ENCODE measurements at regions not wholly inside any gene's neighbourhood (a gene's known extent, or its start where the extent isn't known, plus 50 kb on each side); places are given as distances from the start of the nearest gene placed in this dataset.

GRCh38 chr6:150686566-150686965, 86.9 kb downstream of the PLEKHG1 start:
- no peak for DNase-seq (ENCODE audit: low spot score)
- H3K27me3 ChIP-seq: no peaks in the 10 kb centered on the region
- peak overlapping the region; percentile 51 for H3K27ac ChIP-seq
- H3K4me1 ChIP-seq (ENCODE audit: insufficient read depth): peaks cover 6% of the 10 kb centered on the region
- WGBS (ENCODE audit: low lambda C conversion rate, missing lambda C conversion rate): 74% methylated on average over 12 of the region's 12 CpGs
- peaks cover 4% of the 10 kb centered on the region for H3K79me2 ChIP-seq
- H2AFZ ChIP-seq: no peak overlapping the region
- H3K4me3 ChIP-seq: no peak overlapping the region
- H4K20me1 ChIP-seq (ENCODE audit: insufficient read depth, poor library complexity, severe bottlenecking): no peaks in the 10 kb centered on the region
- TF ChIP-seq EZH2phosphoT487 (IDR thresholded peaks at IDR 0.05; ENCODE audit: low read depth, severe bottlenecking, unreplicated experiment) (no peak), CTCF (IDR thresholded peaks at IDR 0.05; ENCODE audit: poor library complexity) (no peak), EZH2 (IDR thresholded peaks at IDR 0.05; ENCODE audit: borderline replicate concordance) (no peak)
- no peaks in the 10 kb centered on the region for H3K9me2 ChIP-seq (replicated peaks; ENCODE audit: insufficient read depth)
- H3K4me2 ChIP-seq: peak overlapping the region; percentile 23
- no peaks in the 10 kb centered on the region for H3K9me3 ChIP-seq (ENCODE audit: low read depth)
- no peaks in the 10 kb centered on the region for H3K36me3 ChIP-seq (replicated peaks; ENCODE audit: insufficient read depth, low read depth)

GRCh38 chr6:150687508-150687907, 87.8 kb downstream of the PLEKHG1 start:
- 46% methylated on average over 6 of the region's 6 CpGs for WGBS (ENCODE audit: low lambda C conversion rate, missing lambda C conversion rate)
- H3K27me3 ChIP-seq: no peaks in the 10 kb centered on the region
- TF ChIP-seq EZH2 (IDR thresholded peaks at IDR 0.05; ENCODE audit: borderline replicate concordance) (no peak), EZH2phosphoT487 (IDR thresholded peaks at IDR 0.05; ENCODE audit: low read depth, severe bottlenecking, unreplicated experiment) (no peak), CTCF (IDR thresholded peaks at IDR 0.05; ENCODE audit: poor library complexity) (no peak)

GRCh38 chr6:150689900-150690590, 90.4 kb downstream of the PLEKHG1 start:
- H3K9me3 ChIP-seq (ENCODE audit: low read depth): no peaks in the 10 kb centered on the region
- H3K27ac ChIP-seq: no peak overlapping the region
- no peak for TF ChIP-seq EZH2phosphoT487 (IDR thresholded peaks at IDR 0.05; ENCODE audit: low read depth, severe bottlenecking, unreplicated experiment)
- TF ChIP-seq EZH2 (IDR thresholded peaks at IDR 0.05; ENCODE audit: borderline replicate concordance): no peak
- TF ChIP-seq CTCF (IDR thresholded peaks at IDR 0.05; ENCODE audit: poor library complexity): no peak
- H3K4me2 ChIP-seq: no peak overlapping the region
- no peaks in the 10 kb centered on the region for H3K36me3 ChIP-seq (replicated peaks; ENCODE audit: insufficient read depth, low read depth)
- no peaks in the 10 kb centered on the region for H3K27me3 ChIP-seq
- H3K4me3 ChIP-seq: no peak overlapping the region
- WGBS (ENCODE audit: low lambda C conversion rate, missing lambda C conversion rate): 94% methylated on average over 5 of the region's 5 CpGs
- no peak for DNase-seq (ENCODE audit: low spot score)
- H4K20me1 ChIP-seq (ENCODE audit: insufficient read depth, poor library complexity, severe bottlenecking): no peaks in the 10 kb centered on the region
- H3K9me2 ChIP-seq (replicated peaks; ENCODE audit: insufficient read depth): no peaks in the 10 kb centered on the region
- peaks cover 7% of the 10 kb centered on the region for H3K79me2 ChIP-seq
- no peak overlapping the region for H2AFZ ChIP-seq
- peaks cover 9% of the 10 kb centered on the region for H3K4me1 ChIP-seq (ENCODE audit: insufficient read depth)

More at GRCh38 chr6:150687508-150687907, 87.8 kb downstream of the PLEKHG1 start:
- Histone ChIP-seq H3K79me2 (peaks cover 5% of the 10 kb centered on the region), H3K9me2 (replicated peaks; ENCODE audit: insufficient read depth) (no peaks in the 10 kb centered on the region), H2AFZ (no peak overlapping the region), H3K9me3 (ENCODE audit: low read depth) (no peaks in the 10 kb centered on the region), H3K27ac (peak overlapping the region; percentile 29), H4K20me1 (ENCODE audit: insufficient read depth, poor library complexity, severe bottlenecking) (no peaks in the 10 kb centered on the region), H3K4me2 (peak overlapping the region; percentile 45), H3K4me1 (ENCODE audit: insufficient read depth) (peaks cover 6% of the 10 kb centered on the region), H3K4me3 (no peak overlapping the region), H3K36me3 (replicated peaks; ENCODE audit: insufficient read depth, low read depth) (no peaks in the 10 kb centered on the region)
- peak; percentile 57 for DNase-seq (ENCODE audit: low spot score)

All from hepatocyte (in vitro differentiated cells).